Loucy (cell line): ENCODE measurements at regions not wholly inside any gene's neighbourhood (a gene's known extent, or its start where the extent isn't known, plus 50 kb on each side); places are given as distances from the start of the nearest gene placed in this dataset.
"Not testable (repeated sequence)": the region's sequence is repeated elsewhere in the genome, so short reads cannot be mapped to it uniquely, and the experiment has no call there.

Experiments used
- H2AFZ ChIP-seq: fragments of 200-600 bp; sonication (generic); 2 replicates; pipeline ENCODE4 v1.6.0; 2016; ENCODE audit warnings: antibody characterized with exemption, mild to moderate bottlenecking, low read length, moderate library complexity
- H3F3A ChIP-seq: fragments of 200-600 bp; 2 replicates; pipeline ENCODE4 v1.6.0; 2016; ENCODE audit warnings: antibody characterized with exemption, low read depth, mild to moderate bottlenecking
- H3K27me3 ChIP-seq: fragments of 200-600 bp; sonication (generic); 2 replicates; pipeline ENCODE4 v1.6.1; 2014; ENCODE audit warnings: low read length, mild to moderate bottlenecking; ENCODE audit not compliant: insufficient read depth, poor library complexity, severe bottlenecking
- H3K36me3 ChIP-seq: fragments of 200-600 bp; sonication (generic); 2 replicates; pipeline ENCODE4 v1.6.1; 2016; ENCODE audit warnings: low read length; ENCODE audit not compliant: insufficient read depth
- H3K4me1 ChIP-seq: fragments of 200-600 bp; sonication (generic); 2 replicates; pipeline ENCODE4 v1.5.1; 2014; ENCODE audit warnings: low read length, mild to moderate bottlenecking; ENCODE audit not compliant: insufficient read depth, poor library complexity, severe bottlenecking
- H3K4me2 ChIP-seq: fragments of 200-600 bp; sonication (generic); 2 replicates; pipeline ENCODE4 v1.6.0; 2014; ENCODE audit warnings: antibody characterized with exemption, low read length, low read depth, mild to moderate bottlenecking; ENCODE audit not compliant: poor library complexity, severe bottlenecking
- H3K4me3 ChIP-seq: fragments of 200-600 bp; sonication (generic); 2 replicates; pipeline ENCODE4 v1.5.1; 2014; ENCODE audit warnings: low read length, mild to moderate bottlenecking, mixed read lengths; ENCODE audit not compliant: poor library complexity, severe bottlenecking
- H3K79me2 ChIP-seq: fragments of 200-600 bp; sonication (generic); 2 replicates; pipeline ENCODE4 v1.6.1; 2014; ENCODE audit warnings: low read length; ENCODE audit not compliant: insufficient read depth
- H3K9ac ChIP-seq: fragments of 200-600 bp; sonication (generic); 2 replicates; pipeline ENCODE4 v1.6.0; 2014; ENCODE audit warnings: mild to moderate bottlenecking, low read depth, low read length, moderate library complexity; ENCODE audit not compliant: poor library complexity, severe bottlenecking
- H3K9me2 ChIP-seq: fragments of 200-600 bp; sonication (generic); replicated peaks from 2 replicates; pipeline ENCODE4 v1.6.1; 2016; ENCODE audit warnings: low read depth, low read length, mixed read lengths
- H3K9me3 ChIP-seq: fragments of 200-600 bp; sonication (generic); 2 replicates; pipeline ENCODE4 v1.6.1; 2014; ENCODE audit warnings: mild to moderate bottlenecking, antibody characterized with exemption, low read length, low read depth; ENCODE audit not compliant: insufficient read depth
- H4K20me1 ChIP-seq: fragments of 200-600 bp; sonication (generic); 2 replicates; pipeline ENCODE4 v1.6.0; 2014; ENCODE audit warnings: antibody characterized with exemption, low read length, mild to moderate bottlenecking; ENCODE audit not compliant: insufficient read depth, poor library complexity, severe bottlenecking
- EZH2phosphoT487 ChIP-seq: fragments of 200-600 bp; IDR thresholded peaks from 2 replicates; pipeline ENCODE4 v1.6.1; 2018; ENCODE audit warnings: antibody characterized with exemption, mild to moderate bottlenecking, moderate library complexity, borderline replicate concordance
- TF ChIP-seq, protein P1 (sequence below): fragments of 200-600 bp; sonication (generic); conservative IDR thresholded peaks from 2 replicates; pipeline ENCODE4 v1.5.1; 2014; ENCODE audit warnings: mild to moderate bottlenecking, antibody characterized with exemption, low read length

DNA sequence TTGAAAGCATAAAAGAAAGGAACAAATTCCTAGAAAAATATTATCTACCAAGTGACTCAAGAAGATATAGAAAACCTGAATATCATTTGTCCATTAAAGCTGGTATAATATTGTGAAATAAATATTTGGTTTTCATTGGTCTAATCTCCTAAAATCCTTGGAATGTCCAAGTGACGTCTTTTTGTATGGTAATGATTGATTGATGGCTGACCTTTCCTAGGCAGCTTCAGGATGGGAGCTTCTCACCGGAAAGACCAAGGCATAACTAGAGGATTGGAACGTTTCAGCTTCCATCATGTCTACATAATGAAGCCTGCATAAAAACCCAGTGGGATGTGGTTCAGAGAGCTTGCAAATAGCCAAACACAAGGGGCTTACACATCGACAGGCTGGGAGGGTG, 57.6 kb upstream of the MAN1A1 start:
- Histone ChIP-seq H3K27me3 (no peaks in the 10 kb centered on the region), H3K36me3 (no peaks in the 10 kb centered on the region), H3K79me2 (no peaks in the 10 kb centered on the region), H3K9ac (no peak overlapping the region), H3F3A (no peaks in the 10 kb centered on the region), H3K4me1 (no peaks in the 10 kb centered on the region), H4K20me1 (no peaks in the 10 kb centered on the region), H3K4me3 (no peak overlapping the region), H2AFZ (no peak overlapping the region), H3K9me2 (no peaks in the 10 kb centered on the region), H3K9me3 (no peaks in the 10 kb centered on the region), H3K4me2 (no peak overlapping the region)
- TF ChIP-seq, protein P1, sequence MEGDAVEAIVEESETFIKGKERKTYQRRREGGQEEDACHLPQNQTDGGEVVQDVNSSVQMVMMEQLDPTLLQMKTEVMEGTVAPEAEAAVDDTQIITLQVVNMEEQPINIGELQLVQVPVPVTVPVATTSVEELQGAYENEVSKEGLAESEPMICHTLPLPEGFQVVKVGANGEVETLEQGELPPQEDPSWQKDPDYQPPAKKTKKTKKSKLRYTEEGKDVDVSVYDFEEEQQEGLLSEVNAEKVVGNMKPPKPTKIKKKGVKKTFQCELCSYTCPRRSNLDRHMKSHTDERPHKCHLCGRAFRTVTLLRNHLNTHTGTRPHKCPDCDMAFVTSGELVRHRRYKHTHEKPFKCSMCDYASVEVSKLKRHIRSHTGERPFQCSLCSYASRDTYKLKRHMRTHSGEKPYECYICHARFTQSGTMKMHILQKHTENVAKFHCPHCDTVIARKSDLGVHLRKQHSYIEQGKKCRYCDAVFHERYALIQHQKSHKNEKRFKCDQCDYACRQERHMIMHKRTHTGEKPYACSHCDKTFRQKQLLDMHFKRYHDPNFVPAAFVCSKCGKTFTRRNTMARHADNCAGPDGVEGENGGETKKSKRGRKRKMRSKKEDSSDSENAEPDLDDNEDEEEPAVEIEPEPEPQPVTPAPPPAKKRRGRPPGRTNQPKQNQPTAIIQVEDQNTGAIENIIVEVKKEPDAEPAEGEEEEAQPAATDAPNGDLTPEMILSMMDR, result no peak
- no peak for TF ChIP-seq EZH2phosphoT487

DNA sequence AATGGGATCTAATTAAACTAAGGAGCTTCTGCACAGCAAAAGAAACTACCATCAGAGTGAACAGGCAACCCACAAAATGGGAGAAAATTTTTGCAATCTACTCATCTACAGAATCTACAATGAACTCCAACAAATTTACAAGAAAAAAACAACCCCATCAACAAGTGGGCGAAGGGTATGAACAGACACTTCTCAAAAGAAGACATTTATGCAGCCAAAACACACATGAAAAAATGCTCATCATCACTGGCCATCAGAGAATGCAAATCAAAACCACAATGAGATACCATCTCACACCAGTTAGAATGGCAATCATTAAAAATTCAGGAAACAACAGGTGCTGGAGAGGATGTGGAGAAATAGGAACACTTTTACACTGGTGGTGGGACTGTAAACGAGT, 55.6 kb upstream of the MAN1A1 start:
- H3K4me2 ChIP-seq, H3K9me2 ChIP-seq, H4K20me1 ChIP-seq, H3K27me3 ChIP-seq, H3K9ac ChIP-seq, H3K9me3 ChIP-seq, H3F3A ChIP-seq, H3K79me2 ChIP-seq, H3K36me3 ChIP-seq, H2AFZ ChIP-seq, H3K4me3 ChIP-seq, H3K4me1 ChIP-seq: not testable (repeated sequence)
